Gastrocnemius medialis (tissue), 4 donors: ENCODE measurements at regions not wholly inside any gene's neighbourhood (a gene's known extent, or its start where the extent isn't known, plus 50 kb on each side); places are given as distances from the start of the nearest gene placed in this dataset.

Experiments used
- CTCF ChIP-seq, 5 experiments: fragments of 450-650 bp in 3 of 5; fragments of 200-600 bp in 2 of 5; sonication (generic) in 2 of 5; IDR thresholded peaks in 4 of 5; conservative IDR thresholded peaks in 1 of 5; 1 replicate in 4 of 5; 2 replicates in 1 of 5; pipeline ENCODE4 v1.5.1; 2016 to 2019; ENCODE audit warnings: antibody characterized with exemption in 5 of 5, mild to moderate bottlenecking in 3 of 5, moderate library complexity in 3 of 5
- POLR2A ChIP-seq, 2 donors: fragments of 450-650 bp; IDR thresholded peaks; one replicate each; pipeline ENCODE4 v1.6.1; 2017; ENCODE audit warnings: antibody characterized with exemption in 2 of 2, mild to moderate bottlenecking in 2 of 2, moderate library complexity in 2 of 2

GRCh38 chr9:13033959-13034693 lies 245.4 kb downstream of the MPDZ start:
- TF ChIP-seq CTCF (IDR thresholded peaks at IDR 0.05 in 4 of 5, conservative IDR thresholded peaks at IDR 0.05 in 1 of 5) (peak; percentile 49 to 71 (median 59)), POLR2A (IDR thresholded peaks at IDR 0.05) (no peak)
